ENCODE measurements at regions not wholly inside any gene's neighbourhood (a gene's known extent, or its start where the extent isn't known, plus 50 kb on each side); places are given as distances from the start of the nearest gene placed in this dataset.

DNA sequence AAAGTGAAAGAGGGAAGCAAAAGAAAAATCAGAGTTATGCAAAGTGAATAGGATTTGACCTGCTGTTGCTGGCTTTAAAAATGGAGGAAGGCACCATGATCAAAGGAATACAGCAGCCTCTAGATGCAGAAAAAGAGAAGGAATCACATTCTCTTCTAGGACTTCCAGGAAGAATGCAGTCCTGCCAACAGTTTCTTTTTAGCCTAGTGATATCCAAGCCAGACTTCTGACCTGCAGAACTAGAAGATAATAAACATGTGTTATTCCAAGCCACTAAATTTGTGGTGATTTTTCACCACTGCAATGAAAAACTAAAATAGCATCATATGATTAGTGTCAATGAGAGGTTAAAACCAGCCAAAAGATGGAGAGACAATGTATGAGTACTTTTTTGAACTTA, 101.9 kb upstream of the ADAMTS5 start (continued):
- TF ChIP-seq, protein P1, sequence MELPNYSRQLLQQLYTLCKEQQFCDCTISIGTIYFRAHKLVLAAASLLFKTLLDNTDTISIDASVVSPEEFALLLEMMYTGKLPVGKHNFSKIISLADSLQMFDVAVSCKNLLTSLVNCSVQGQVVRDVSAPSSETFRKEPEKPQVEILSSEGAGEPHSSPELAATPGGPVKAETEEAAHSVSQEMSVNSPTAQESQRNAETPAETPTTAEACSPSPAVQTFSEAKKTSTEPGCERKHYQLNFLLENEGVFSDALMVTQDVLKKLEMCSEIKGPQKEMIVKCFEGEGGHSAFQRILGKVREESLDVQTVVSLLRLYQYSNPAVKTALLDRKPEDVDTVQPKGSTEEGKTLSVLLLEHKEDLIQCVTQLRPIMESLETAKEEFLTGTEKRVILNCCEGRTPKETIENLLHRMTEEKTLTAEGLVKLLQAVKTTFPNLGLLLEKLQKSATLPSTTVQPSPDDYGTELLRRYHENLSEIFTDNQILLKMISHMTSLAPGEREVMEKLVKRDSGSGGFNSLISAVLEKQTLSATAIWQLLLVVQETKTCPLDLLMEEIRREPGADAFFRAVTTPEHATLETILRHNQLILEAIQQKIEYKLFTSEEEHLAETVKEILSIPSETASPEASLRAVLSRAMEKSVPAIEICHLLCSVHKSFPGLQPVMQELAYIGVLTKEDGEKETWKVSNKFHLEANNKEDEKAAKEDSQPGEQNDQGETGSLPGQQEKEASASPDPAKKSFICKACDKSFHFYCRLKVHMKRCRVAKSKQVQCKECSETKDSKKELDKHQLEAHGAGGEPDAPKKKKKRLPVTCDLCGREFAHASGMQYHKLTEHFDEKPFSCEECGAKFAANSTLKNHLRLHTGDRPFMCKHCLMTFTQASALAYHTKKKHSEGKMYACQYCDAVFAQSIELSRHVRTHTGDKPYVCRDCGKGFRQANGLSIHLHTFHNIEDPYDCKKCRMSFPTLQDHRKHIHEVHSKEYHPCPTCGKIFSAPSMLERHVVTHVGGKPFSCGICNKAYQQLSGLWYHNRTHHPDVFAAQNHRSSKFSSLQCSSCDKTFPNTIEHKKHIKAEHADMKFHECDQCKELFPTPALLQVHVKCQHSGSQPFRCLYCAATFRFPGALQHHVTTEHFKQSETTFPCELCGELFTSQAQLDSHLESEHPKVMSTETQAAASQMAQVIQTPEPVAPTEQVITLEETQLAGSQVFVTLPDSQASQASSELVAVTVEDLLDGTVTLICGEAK (IDR thresholded peaks at IDR 0.05) = no peak
- TF ChIP-seq, protein P1 (CRISPR knock-in tag; IDR thresholded peaks at IDR 0.05) = no peak

DNA sequence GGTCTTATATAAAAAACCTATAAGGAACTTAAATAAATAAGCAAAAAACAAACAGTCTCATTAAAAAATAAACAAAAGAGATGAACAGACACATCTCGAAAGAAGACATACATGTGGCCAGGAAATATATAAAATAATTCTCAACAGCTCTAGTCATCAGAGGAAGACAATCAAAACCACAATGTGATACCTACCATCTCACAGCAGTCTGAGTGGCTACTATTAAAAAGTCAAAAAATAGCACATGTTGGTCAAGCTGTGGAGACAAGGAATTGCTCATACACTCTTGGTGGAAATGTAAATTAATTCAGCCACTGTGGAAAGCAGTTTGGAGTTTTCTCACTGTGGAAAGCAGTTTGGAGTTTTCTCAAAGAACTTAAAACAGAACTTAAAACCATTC, 100.3 kb upstream of the ADAMTS5 start:
- POLR2A ChIA-PET = no interaction called here
- no peak for ATAC-seq
- in situ Hi-C loops (cut with MboI) = no loop called here
- CTCF ChIA-PET (ENCODE audit: low intra/inter-chr PET ratio) = no interaction called here
- H4K20me1 ChIP-seq (replicated peaks; ENCODE audit: control insufficient read depth, insufficient read depth, low read length) = no peaks in the 10 kb centered on the region
- no peak overlapping the region for H3K9ac ChIP-seq (ENCODE audit: insufficient read depth in 1 of 2, low read depth in 2 of 2, low read length in 2 of 2)
- no TSS peak for BruUV-seq (replicated peaks)
- DNase-seq (ENCODE audit: extremely low read depth in 1 of 4, low spot score in 3 of 4) = no peak
- H3K4me3 ChIP-seq = no peak overlapping the region
- no peak overlapping the region for H3K4me2 ChIP-seq (ENCODE audit: insufficient read depth, low read length)
- H2AFZ ChIP-seq (ENCODE audit: low read depth, low read length) = no peak overlapping the region
- peaks cover 2% of the 10 kb centered on the region; the same call in 1 of the 2 replicates for H3K9me3 ChIP-seq (replicated peaks; ENCODE audit: control insufficient read depth, insufficient read depth, low read depth, low read length)
- H3K79me2 ChIP-seq (ENCODE audit: control insufficient read depth, insufficient read depth, low read length) = no peaks in the 10 kb centered on the region
- no peaks in the 10 kb centered on the region for H3K36me3 ChIP-seq (ENCODE audit: control insufficient read depth, insufficient read depth, low read length)
- no peaks in the 10 kb centered on the region for H3K27me3 ChIP-seq (ENCODE audit: control insufficient read depth in 2 of 2, insufficient read depth in 2 of 2, low read length in 2 of 2)
- H3K4me1 ChIP-seq (replicated peaks in 1 of 2; ENCODE audit: control insufficient read depth in 2 of 2, insufficient read depth in 2 of 2, low read length in 2 of 2) = no peaks in the 10 kb centered on the region
- intact Hi-C loops (cut with micrococcal nuclease) = no loop called here
- no peak for FAIRE-seq
- H3K9me1 ChIP-seq (ENCODE audit: control insufficient read depth, insufficient read depth, low read length) = no peaks in the 10 kb centered on the region
- no peak overlapping the region for H3K27ac ChIP-seq (ENCODE audit: extremely low read depth, low read depth, low read length)
- WGBS (ENCODE audit: insufficient coverage, low coverage, missing lambda C conversion rate) = 0% methylated on average over 1 of the region's 1 CpG
- TF ChIP-seq GTF2A2 (tag; IDR thresholded peaks at IDR 0.05) (no peak), SMARCC2 (IDR thresholded peaks at IDR 0.05; ENCODE audit: low read depth) (no peak), KDM4B (IDR thresholded peaks at IDR 0.05; ENCODE audit: borderline replicate concordance in 2 of 2, low read depth in 1 of 2) (no peak), NELFE (IDR thresholded peaks at IDR 0.05; ENCODE audit: insufficient read depth, insufficient read length) (no peak), RBM25 (IDR thresholded peaks at IDR 0.05; ENCODE audit: low read depth, low read length, severe bottlenecking) (no peak), MTA1 (IDR thresholded peaks at IDR 0.05; ENCODE audit: borderline replicate concordance) (no peak), ZNF75A (CRISPR knock-in tag; IDR thresholded peaks at IDR 0.05) (no peak), POLR2A (conservative IDR thresholded peaks at IDR 0.05) (no peak)
- TF ChIP-seq, protein P2, sequence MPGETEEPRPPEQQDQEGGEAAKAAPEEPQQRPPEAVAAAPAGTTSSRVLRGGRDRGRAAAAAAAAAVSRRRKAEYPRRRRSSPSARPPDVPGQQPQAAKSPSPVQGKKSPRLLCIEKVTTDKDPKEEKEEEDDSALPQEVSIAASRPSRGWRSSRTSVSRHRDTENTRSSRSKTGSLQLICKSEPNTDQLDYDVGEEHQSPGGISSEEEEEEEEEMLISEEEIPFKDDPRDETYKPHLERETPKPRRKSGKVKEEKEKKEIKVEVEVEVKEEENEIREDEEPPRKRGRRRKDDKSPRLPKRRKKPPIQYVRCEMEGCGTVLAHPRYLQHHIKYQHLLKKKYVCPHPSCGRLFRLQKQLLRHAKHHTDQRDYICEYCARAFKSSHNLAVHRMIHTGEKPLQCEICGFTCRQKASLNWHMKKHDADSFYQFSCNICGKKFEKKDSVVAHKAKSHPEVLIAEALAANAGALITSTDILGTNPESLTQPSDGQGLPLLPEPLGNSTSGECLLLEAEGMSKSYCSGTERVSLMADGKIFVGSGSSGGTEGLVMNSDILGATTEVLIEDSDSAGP (CRISPR knock-in tag; IDR thresholded peaks at IDR 0.05) = no peak
- TF ChIP-seq, protein P3, sequence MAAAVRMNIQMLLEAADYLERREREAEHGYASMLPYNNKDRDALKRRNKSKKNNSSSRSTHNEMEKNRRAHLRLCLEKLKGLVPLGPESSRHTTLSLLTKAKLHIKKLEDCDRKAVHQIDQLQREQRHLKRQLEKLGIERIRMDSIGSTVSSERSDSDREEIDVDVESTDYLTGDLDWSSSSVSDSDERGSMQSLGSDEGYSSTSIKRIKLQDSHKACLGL (CRISPR knock-in tag; IDR thresholded peaks at IDR 0.05; ENCODE audit: borderline replicate concordance, poor library complexity, severe bottlenecking) = no peak
